DOHH2 (cell line): ENCODE measurements at regions not wholly inside any gene's neighbourhood (a gene's known extent, or its start where the extent isn't known, plus 50 kb on each side); places are given as distances from the start of the nearest gene placed in this dataset.

Source experiments
- H3F3A ChIP-seq: fragments of 200-600 bp; sonication (generic), shearing (Covaris generic); 2 replicates; pipeline ENCODE4 v1.6.0; 2016; ENCODE audit warnings: antibody characterized with exemption, mild to moderate bottlenecking; ENCODE audit not compliant: control insufficient read depth, insufficient read depth
- H3K27ac ChIP-seq: fragments of 200-600 bp; sonication (generic); 2 replicates; pipeline ENCODE4 v1.5.1; 2014; ENCODE audit warnings: low read depth, mild to moderate bottlenecking, low read length, moderate library complexity
- H3K27me3 ChIP-seq: fragments of 200-600 bp; sonication (generic); 2 replicates; pipeline ENCODE4 v1.6.1; 2014; ENCODE audit warnings: mild to moderate bottlenecking, low read length, mixed read lengths; ENCODE audit not compliant: control insufficient read depth
- H3K36me3 ChIP-seq: fragments of 200-600 bp; sonication (generic); 2 replicates; pipeline ENCODE4 v1.6.1; 2014; ENCODE audit warnings: mild to moderate bottlenecking, low read length, moderate library complexity, mixed read lengths; ENCODE audit not compliant: control insufficient read depth
- H3K4me1 ChIP-seq: fragments of 200-600 bp; sonication (generic); 2 replicates; pipeline ENCODE4 v1.6.1; 2014; ENCODE audit warnings: mild to moderate bottlenecking, low read length, mixed read lengths; ENCODE audit not compliant: control insufficient read depth
- H3K4me2 ChIP-seq: fragments of 200-600 bp; sonication (generic); 2 replicates; pipeline ENCODE4 v1.6.0; 2014; ENCODE audit warnings: mild to moderate bottlenecking, low read length, moderate library complexity
- H3K4me3 ChIP-seq: fragments of 200-600 bp; sonication (generic); 2 replicates; pipeline ENCODE4 v1.5.1; 2014; ENCODE audit warnings: mild to moderate bottlenecking, low read length, mixed read lengths
- H3K79me2 ChIP-seq: fragments of 200-600 bp; sonication (generic); 2 replicates; pipeline ENCODE4 v1.6.1; 2014; ENCODE audit warnings: mild to moderate bottlenecking, low read length, mixed read lengths; ENCODE audit not compliant: control insufficient read depth
- H3K9me2 ChIP-seq: fragments of 200-600 bp; sonication (generic); replicated peaks from 2 replicates; pipeline ENCODE4 v1.6.1; 2014; ENCODE audit warnings: mild to moderate bottlenecking, low read length, mixed read lengths; ENCODE audit not compliant: control insufficient read depth
- H3K9me3 ChIP-seq: fragments of 200-600 bp; sonication (generic); 2 replicates; pipeline ENCODE4 v1.6.1; 2014; ENCODE audit warnings: antibody characterized with exemption, low read length, mixed read lengths; ENCODE audit not compliant: control insufficient read depth, insufficient read depth
- H4K20me1 ChIP-seq: fragments of 200-600 bp; sonication (generic); 2 replicates; pipeline ENCODE4 v1.6.0; 2014; ENCODE audit warnings: low read depth, mild to moderate bottlenecking, antibody characterized with exemption, low read length, moderate library complexity; ENCODE audit not compliant: control insufficient read depth, insufficient read depth
- EZH2phosphoT487 ChIP-seq: fragments of 200-600 bp; sonication (generic); IDR thresholded peaks from 2 replicates; pipeline ENCODE4 v1.6.1; 2017; ENCODE audit warnings: borderline replicate concordance, mild to moderate bottlenecking, antibody characterized with exemption, low read length, moderate library complexity, mixed read lengths
- TF ChIP-seq, protein P1 (sequence below): fragments of 200-600 bp; sonication (generic); IDR thresholded peaks from one replicate; pipeline ENCODE4 v1.5.1; 2014; ENCODE audit warnings: antibody characterized with exemption, mild to moderate bottlenecking, low read depth, low read length; ENCODE audit not compliant: poor library complexity, severe bottlenecking

DNA sequence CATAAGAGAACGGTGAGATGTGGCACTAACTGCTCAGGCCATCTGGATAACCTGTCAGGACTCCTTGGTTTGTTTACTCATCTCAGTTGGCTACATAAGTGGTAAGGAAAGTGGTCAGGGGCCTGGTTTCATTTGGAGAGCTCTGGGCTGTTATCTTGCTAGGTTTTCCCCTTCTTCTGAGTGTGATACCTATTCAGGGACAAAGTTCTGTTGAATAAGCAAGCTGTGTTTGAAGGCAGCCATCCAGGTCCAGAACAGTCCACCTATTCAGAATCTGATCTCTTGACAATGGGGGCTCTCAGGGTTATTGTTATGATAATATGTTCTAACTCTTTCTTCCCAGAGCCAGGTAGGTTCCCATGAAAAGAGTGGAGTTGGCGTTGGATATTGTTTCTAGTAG is 194.9 kb downstream of the PAH start:
- Histone ChIP-seq H3K4me3 (no peak overlapping the region), H3K36me3 (no peaks in the 10 kb centered on the region), H3K4me1 (no peaks in the 10 kb centered on the region), H3K9me3 (no peaks in the 10 kb centered on the region), H4K20me1 (no peaks in the 10 kb centered on the region), H3K9me2 (no peaks in the 10 kb centered on the region), H3K27ac (no peak overlapping the region), H3F3A (no peaks in the 10 kb centered on the region), H3K27me3 (no peaks in the 10 kb centered on the region), H3K4me2 (no peak overlapping the region), H3K79me2 (no peaks in the 10 kb centered on the region)
- TF ChIP-seq, protein P1, sequence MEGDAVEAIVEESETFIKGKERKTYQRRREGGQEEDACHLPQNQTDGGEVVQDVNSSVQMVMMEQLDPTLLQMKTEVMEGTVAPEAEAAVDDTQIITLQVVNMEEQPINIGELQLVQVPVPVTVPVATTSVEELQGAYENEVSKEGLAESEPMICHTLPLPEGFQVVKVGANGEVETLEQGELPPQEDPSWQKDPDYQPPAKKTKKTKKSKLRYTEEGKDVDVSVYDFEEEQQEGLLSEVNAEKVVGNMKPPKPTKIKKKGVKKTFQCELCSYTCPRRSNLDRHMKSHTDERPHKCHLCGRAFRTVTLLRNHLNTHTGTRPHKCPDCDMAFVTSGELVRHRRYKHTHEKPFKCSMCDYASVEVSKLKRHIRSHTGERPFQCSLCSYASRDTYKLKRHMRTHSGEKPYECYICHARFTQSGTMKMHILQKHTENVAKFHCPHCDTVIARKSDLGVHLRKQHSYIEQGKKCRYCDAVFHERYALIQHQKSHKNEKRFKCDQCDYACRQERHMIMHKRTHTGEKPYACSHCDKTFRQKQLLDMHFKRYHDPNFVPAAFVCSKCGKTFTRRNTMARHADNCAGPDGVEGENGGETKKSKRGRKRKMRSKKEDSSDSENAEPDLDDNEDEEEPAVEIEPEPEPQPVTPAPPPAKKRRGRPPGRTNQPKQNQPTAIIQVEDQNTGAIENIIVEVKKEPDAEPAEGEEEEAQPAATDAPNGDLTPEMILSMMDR = no peak
- TF ChIP-seq EZH2phosphoT487 = no peak

DNA sequence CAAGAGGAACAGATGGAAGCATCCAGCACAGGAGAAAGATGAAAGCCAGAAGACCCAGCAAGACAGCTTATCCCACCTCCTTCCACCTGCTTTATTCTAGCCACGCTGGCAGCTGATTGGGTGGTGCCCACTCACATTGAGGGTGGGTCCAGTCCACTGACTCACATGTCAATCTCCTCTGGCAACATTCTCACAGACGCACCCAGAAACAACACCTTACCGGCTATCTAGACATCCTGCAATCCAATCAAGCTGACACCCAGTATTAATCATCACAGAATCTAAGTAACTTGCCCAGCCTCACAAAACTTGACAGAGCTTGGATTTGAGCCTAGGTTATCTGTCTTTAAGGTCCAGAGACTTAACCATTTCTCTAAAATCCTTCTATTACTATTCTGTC is 208.9 kb downstream of the PAH start:
- Histone ChIP-seq H3K9me3 (no peaks in the 10 kb centered on the region), H3K4me3 (no peak overlapping the region), H3K4me1 (no peaks in the 10 kb centered on the region), H3F3A (no peaks in the 10 kb centered on the region), H3K9me2 (no peaks in the 10 kb centered on the region), H3K27me3 (no peaks in the 10 kb centered on the region), H3K36me3 (no peaks in the 10 kb centered on the region), H4K20me1 (no peaks in the 10 kb centered on the region), H3K27ac (no peak overlapping the region), H3K79me2 (no peaks in the 10 kb centered on the region), H3K4me2 (no peak overlapping the region)
- no peak for TF ChIP-seq EZH2phosphoT487
- TF ChIP-seq, protein P1 = no peak

DNA sequence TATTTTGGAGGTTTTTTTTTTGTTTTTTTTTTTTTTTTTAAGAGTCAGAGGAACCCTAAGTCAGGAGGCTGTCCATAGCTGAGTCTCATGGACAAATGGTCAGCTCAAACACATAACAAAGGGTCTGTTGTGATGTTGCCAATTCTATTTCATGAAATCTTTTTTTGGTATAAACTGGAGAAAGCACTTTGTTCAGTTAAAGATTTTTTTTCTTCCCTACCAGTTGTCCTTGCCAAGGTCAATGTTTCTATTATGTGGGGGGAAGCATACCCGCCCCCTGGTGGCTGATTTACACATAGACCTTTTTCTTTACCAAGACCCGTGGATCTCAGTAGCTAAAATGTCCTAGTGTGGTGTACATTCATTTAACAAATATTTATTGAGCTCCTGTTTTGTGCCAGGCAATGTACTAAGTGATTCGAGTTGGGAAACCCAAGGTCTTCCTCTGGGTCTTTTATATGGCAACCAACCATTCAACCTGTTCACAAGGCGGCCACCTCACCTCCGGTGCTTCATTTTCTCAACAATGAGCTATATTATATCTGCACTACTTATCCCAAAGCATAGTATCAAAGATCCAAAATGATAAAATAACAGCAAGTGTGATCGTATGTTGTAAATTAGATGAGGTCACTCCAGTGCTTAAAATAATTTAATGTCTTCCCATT is 214.5 kb downstream of the PAH start:
- no peaks in the 10 kb centered on the region for H3K79me2 ChIP-seq
- H3K27ac ChIP-seq = no peak overlapping the region
- H3K9me3 ChIP-seq = no peaks in the 10 kb centered on the region
- H3F3A ChIP-seq = no peaks in the 10 kb centered on the region
- no peaks in the 10 kb centered on the region for H3K4me1 ChIP-seq
- H3K4me2 ChIP-seq = no peak overlapping the region
- TF ChIP-seq, protein P1 = peak; percentile 75
- TF ChIP-seq EZH2phosphoT487 = no peak
- no peak overlapping the region for H3K4me3 ChIP-seq
- H4K20me1 ChIP-seq = no peaks in the 10 kb centered on the region
- H3K9me2 ChIP-seq = no peaks in the 10 kb centered on the region
- no peaks in the 10 kb centered on the region for H3K27me3 ChIP-seq
- no peaks in the 10 kb centered on the region for H3K36me3 ChIP-seq
